GM12873 (cell line): ENCODE measurements at regions not wholly inside any gene's neighbourhood (a gene's known extent, or its start where the extent isn't known, plus 50 kb on each side); places are given as distances from the start of the nearest gene placed in this dataset.

Source experiments
- CTCF ChIP-seq: IDR thresholded peaks from 2 replicates; pipeline ENCODE4 v1.5.1; 2012; ENCODE audit warnings: low read depth, mild to moderate bottlenecking, moderate library complexity, low read length, control low read depth; ENCODE audit not compliant: insufficient read depth; ENCODE audit errors: missing control alignments

DNA sequence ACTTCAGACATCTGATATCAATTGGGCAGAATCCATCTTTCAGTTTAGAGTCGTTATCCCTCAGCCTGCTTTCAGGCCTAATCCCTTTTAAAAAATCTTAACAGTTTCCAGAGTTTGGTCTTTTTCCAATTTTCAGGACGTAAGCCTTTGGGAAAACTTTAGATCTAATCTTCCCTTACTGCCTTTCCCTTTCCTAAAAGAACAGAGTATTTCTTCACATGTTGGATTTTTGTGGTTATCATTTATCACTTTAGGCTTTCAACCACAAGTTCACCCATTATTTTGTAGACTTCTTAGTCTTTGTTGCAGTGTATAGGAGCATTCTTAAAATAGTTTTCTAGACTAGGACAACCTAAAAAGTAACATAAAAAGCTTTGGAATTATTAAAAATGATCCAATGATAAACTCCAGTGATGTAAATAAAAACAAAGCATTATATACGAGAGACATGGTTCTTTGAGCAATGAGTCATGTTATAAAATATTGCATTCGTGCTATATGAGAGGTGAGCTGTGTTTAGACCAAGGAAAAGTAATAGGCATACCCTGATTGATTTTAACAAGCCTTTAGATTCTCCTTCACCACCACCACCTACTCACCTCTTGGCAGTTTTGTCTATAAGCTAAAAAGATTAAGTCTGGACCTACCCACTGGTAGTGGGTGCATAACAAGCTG, 90.4 kb upstream of the MCHR2 start:
- TF ChIP-seq CTCF, result no peak

DNA sequence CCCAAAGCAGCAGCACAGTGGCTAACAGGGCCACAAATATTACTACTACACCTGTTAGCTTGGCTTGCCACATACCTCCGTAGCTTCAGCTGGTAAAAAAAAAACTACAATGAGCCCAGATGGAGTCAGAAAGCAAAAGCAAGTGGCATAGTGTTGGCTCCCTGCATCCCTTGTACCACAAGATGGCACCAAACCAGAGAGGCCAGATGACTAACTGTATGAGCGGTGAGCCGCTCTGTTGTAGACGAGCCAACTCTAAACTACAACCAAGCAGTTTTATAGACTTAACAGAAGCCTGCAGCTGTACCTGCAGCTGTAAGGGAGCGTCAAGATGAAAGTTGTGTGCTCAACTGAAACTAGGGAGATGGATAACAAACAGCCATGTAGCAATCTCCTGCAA, 84.5 kb upstream of the MCHR2 start:
- peak; percentile 25 for TF ChIP-seq CTCF

GRCh38 chr6:100065348-100065747, 71.3 kb upstream of the MCHR2 start:
- no peak for TF ChIP-seq CTCF

GRCh38 chr6:100062621-100063020, 68.6 kb upstream of the MCHR2 start:
- no peak for TF ChIP-seq CTCF

- TF ChIP-seq CTCF, result no peak
These were observed 63.9 kb upstream of the MCHR2 start for GRCh38 chr6:100057941-100058340.

GRCh38 chr6:100050550-100050949, 56.5 kb upstream of the MCHR2 start:
- no peak for TF ChIP-seq CTCF
